ENCODE measurements at regions not wholly inside any gene's neighbourhood (a gene's known extent, or its start where the extent isn't known, plus 50 kb on each side); places are given as distances from the start of the nearest gene placed in this dataset.

GRCh38 chr2:128377071-128377910 is 58.6 kb upstream of the HS6ST1 start:
- no peak overlapping the region for H3K4me2 ChIP-seq
- H3K36me3 Mint-ChIP-seq = no peaks in the 10 kb centered on the region
- H3K4me3 ChIP-seq = no peak overlapping the region
- DNase-seq (ENCODE audit: low spot score) = no peak
- TF ChIP-seq EZH2 (IDR thresholded peaks at IDR 0.05) = no peak
- no peak for TF ChIP-seq CTCF (IDR thresholded peaks at IDR 0.05)
- no peak for TF ChIP-seq EZH2phosphoT487 (IDR thresholded peaks at IDR 0.05)
- H3K4me1 Mint-ChIP-seq = peaks cover 48% of the 10 kb centered on the region
- H3F3A ChIP-seq (ENCODE audit: low read depth) = peaks cover 13% of the 10 kb centered on the region
- H4K20me1 ChIP-seq (ENCODE audit: low read depth) = no peaks in the 10 kb centered on the region
- no peaks in the 10 kb centered on the region for H3K79me2 ChIP-seq (ENCODE audit: low read depth)
- H3K9ac ChIP-seq = no peak overlapping the region
- H3K27me3 Mint-ChIP-seq (ENCODE audit: insufficient read depth, low read depth) = peaks cover 9% of the 10 kb centered on the region
- no peaks in the 10 kb centered on the region for H3K36me3 ChIP-seq
- H3K9me3 Mint-ChIP-seq = no peaks in the 10 kb centered on the region
- no peaks in the 10 kb centered on the region for H3K27me3 ChIP-seq
- no peaks in the 10 kb centered on the region for H3K9me3 ChIP-seq (ENCODE audit: low read depth)
- no peak overlapping the region for H3K27ac Mint-ChIP-seq
- peaks cover 42% of the 10 kb centered on the region for H3K4me1 ChIP-seq
- H3K4me3 Mint-ChIP-seq = no peak overlapping the region
- H3K27ac ChIP-seq = no peak overlapping the region
- no peak overlapping the region for H2AFZ ChIP-seq (replicated peaks)

- Histone ChIP-seq H4K20me1 (ENCODE audit: low read depth) (no peaks in the 10 kb centered on the region), H3K4me2 (peak overlapping the region; percentile 28), H3K27ac (peak overlapping the region; percentile 64), H2AFZ (replicated peaks) (no peak overlapping the region), H3K4me3 (no peak overlapping the region), H3K9ac (no peak overlapping the region), H3K9me3 (ENCODE audit: low read depth) (no peaks in the 10 kb centered on the region), H3F3A (ENCODE audit: low read depth) (peaks cover 13% of the 10 kb centered on the region), H3K79me2 (ENCODE audit: low read depth) (no peaks in the 10 kb centered on the region), H3K4me1 (peaks cover 42% of the 10 kb centered on the region), H3K36me3 (no peaks in the 10 kb centered on the region), H3K27me3 (no peaks in the 10 kb centered on the region)
- H3K27ac Mint-ChIP-seq = peak overlapping the region; percentile 81
- H3K36me3 Mint-ChIP-seq = no peaks in the 10 kb centered on the region
- H3K4me3 Mint-ChIP-seq = no peak overlapping the region
- H3K4me1 Mint-ChIP-seq = peaks cover 48% of the 10 kb centered on the region
- H3K9me3 Mint-ChIP-seq = no peaks in the 10 kb centered on the region
- TF ChIP-seq EZH2phosphoT487 (IDR thresholded peaks at IDR 0.05) = no peak
- TF ChIP-seq CTCF (IDR thresholded peaks at IDR 0.05) = no peak
- TF ChIP-seq EZH2 (IDR thresholded peaks at IDR 0.05) = no peak
- H3K27me3 Mint-ChIP-seq (ENCODE audit: insufficient read depth, low read depth) = peaks cover 8% of the 10 kb centered on the region
- no peak for DNase-seq (ENCODE audit: low spot score)
Observed at GRCh38 chr2:128378231-128379020, 59.8 kb upstream of the HS6ST1 start.

GRCh38 chr2:128379021-128380015 is 60.6 kb upstream of the HS6ST1 start:
- no peak overlapping the region for H2AFZ ChIP-seq (replicated peaks)
- H3K4me3 Mint-ChIP-seq = no peak overlapping the region
- peak overlapping the region; percentile 90 for H3K27ac Mint-ChIP-seq

More at GRCh38 chr2:128379021-128380015, 60.6 kb upstream of the HS6ST1 start:
- Histone ChIP-seq H3F3A (ENCODE audit: low read depth) (peaks cover 13% of the 10 kb centered on the region), H3K79me2 (ENCODE audit: low read depth) (no peaks in the 10 kb centered on the region), H3K27ac (peak overlapping the region; percentile 64), H3K9me3 (ENCODE audit: low read depth) (no peaks in the 10 kb centered on the region), H3K9ac (no peak overlapping the region), H3K4me3 (no peak overlapping the region), H4K20me1 (ENCODE audit: low read depth) (no peaks in the 10 kb centered on the region), H3K4me1 (peaks cover 42% of the 10 kb centered on the region), H3K4me2 (peak overlapping the region; percentile 28), H3K36me3 (no peaks in the 10 kb centered on the region), H3K27me3 (no peaks in the 10 kb centered on the region)
- H3K27me3 Mint-ChIP-seq (ENCODE audit: insufficient read depth, low read depth) = peaks cover 5% of the 10 kb centered on the region
- H3K9me3 Mint-ChIP-seq = no peaks in the 10 kb centered on the region
- TF ChIP-seq EZH2 (IDR thresholded peaks at IDR 0.05) (no peak), CTCF (IDR thresholded peaks at IDR 0.05) (no peak), EZH2phosphoT487 (IDR thresholded peaks at IDR 0.05) (no peak)
- peaks cover 48% of the 10 kb centered on the region for H3K4me1 Mint-ChIP-seq
- DNase-seq (ENCODE audit: low spot score) = peak; percentile 91
- no peaks in the 10 kb centered on the region for H3K36me3 Mint-ChIP-seq

Measured in neural progenitor cell (in vitro differentiated cells).